ENCODE measurements at regions not wholly inside any gene's neighbourhood (a gene's known extent, or its start where the extent isn't known, plus 50 kb on each side); places are given as distances from the start of the nearest gene placed in this dataset.
A peak's percentile ranks its signal among the peaks of the same experiment; 100 is the strongest.
"Not testable (repeated sequence)": the region's sequence is repeated elsewhere in the genome, so short reads cannot be mapped to it uniquely, and the experiment has no call there.

DNA sequence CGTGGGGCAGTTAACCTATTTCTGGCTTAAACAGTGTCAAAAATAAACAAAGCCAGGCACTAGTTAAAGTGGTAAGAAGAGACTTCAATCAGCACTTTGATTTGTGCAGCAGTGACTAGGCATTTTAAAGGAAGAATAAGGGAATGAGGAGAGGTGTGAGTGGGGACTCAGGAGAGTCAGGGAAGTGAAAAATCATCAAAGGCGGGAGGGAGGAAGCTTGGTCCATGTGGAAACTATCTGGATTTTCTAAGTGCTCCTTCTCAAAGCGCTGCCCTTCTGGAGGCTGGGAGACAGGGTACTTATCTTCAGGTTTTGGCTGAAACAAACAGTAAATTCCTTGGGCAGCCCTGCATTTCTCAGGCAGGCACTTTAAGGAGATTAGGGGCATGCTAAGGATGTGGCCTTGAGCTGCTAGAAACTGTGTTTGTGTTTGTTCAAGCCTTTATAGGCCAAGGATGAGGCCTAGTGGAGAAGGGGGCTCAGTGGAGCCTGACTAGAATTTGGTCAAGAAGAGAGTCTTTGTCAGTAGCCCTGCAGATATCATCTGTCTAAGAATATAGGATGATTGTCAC lies 486.5 kb downstream of the SIPA1L2 start:
- intact Hi-C loops (cut with DNase I), result no loop called here
- Histone ChIP-seq H3K4me1 (peaks cover 0 to 18% (median 13%) of the 10 kb centered on the region in 3 donors), H3K27ac (peak overlapping the region in 3 of 4 donors; percentile 48 to 68 (median 64)), H3K27me3 (no peaks in the 10 kb centered on the region), H3K4me3 (no peak overlapping the region), H3K36me3 (no peaks in the 10 kb centered on the region), H3K9me3 (no peaks in the 10 kb centered on the region)
- DNase-seq, result no peak
- WGBS, 2 donors, result 60 to 77% methylated on average over 3 of the region's 3 CpGs
- TF ChIP-seq POLR2A (IDR thresholded peaks at IDR 0.05), result no peak
- TF ChIP-seq, protein P1, sequence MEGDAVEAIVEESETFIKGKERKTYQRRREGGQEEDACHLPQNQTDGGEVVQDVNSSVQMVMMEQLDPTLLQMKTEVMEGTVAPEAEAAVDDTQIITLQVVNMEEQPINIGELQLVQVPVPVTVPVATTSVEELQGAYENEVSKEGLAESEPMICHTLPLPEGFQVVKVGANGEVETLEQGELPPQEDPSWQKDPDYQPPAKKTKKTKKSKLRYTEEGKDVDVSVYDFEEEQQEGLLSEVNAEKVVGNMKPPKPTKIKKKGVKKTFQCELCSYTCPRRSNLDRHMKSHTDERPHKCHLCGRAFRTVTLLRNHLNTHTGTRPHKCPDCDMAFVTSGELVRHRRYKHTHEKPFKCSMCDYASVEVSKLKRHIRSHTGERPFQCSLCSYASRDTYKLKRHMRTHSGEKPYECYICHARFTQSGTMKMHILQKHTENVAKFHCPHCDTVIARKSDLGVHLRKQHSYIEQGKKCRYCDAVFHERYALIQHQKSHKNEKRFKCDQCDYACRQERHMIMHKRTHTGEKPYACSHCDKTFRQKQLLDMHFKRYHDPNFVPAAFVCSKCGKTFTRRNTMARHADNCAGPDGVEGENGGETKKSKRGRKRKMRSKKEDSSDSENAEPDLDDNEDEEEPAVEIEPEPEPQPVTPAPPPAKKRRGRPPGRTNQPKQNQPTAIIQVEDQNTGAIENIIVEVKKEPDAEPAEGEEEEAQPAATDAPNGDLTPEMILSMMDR (IDR thresholded peaks at IDR 0.05), result no peak

DNA sequence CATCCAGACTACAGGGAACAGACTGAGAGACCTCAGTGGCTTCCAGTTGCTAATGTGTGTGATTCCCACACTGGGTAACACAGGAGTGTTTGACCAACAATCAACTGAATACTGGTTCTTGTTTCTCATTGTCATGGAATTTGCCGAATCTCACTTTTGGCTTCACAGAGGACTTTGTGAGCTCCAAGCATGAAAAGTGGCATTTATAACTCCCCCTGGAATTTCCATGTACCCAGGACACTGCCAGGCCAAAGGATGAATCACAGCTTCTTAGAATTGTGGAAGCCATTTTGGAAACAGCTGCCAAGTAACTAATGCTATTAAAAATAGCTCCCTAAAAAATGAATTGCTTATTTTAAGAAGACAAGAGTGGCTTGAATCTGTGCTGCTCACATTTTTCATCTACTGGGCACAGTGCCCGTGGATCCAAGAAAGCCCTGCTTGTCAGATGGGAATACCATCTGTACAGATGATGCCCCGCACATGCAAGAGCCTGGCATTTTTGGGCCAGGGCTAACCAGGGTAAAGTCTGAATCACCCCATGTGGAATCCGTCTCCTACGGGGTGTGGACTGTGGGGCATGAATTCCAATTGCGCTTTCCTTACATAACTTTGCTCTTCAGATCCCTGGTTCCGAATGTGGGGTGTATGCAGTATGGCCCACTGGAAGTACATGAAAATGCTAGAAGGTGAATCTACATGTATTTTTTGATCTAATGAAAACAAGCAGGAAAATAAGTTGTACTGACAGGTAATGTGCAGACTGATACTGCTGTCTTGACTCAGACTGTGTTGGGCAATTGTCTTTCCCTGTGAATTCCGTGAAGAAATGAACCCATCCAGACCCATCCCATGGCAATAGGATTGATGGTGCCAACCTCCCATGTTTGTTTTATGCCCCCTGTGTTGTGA lies 487.3 kb downstream of the SIPA1L2 start:
- no peak for DNase-seq
- 27 to 43% methylated on average over 8 of the region's 8 CpGs for WGBS, 2 donors
- intact Hi-C loops (cut with DNase I), result no loop called here
- no peaks in the 10 kb centered on the region for H3K9me3 ChIP-seq
- no peak overlapping the region for H3K4me3 ChIP-seq
- H3K4me1 ChIP-seq, result peaks cover 0 to 18% (median 13%) of the 10 kb centered on the region in 3 donors
- peak overlapping the region in 3 of 4 donors; percentile 48 to 68 (median 64) for H3K27ac ChIP-seq
- no peak for TF ChIP-seq POLR2A (IDR thresholded peaks at IDR 0.05)
- TF ChIP-seq, protein P1 (IDR thresholded peaks at IDR 0.05), result no peak
- H3K36me3 ChIP-seq, result no peaks in the 10 kb centered on the region
- H3K27me3 ChIP-seq, result no peaks in the 10 kb centered on the region

DNA sequence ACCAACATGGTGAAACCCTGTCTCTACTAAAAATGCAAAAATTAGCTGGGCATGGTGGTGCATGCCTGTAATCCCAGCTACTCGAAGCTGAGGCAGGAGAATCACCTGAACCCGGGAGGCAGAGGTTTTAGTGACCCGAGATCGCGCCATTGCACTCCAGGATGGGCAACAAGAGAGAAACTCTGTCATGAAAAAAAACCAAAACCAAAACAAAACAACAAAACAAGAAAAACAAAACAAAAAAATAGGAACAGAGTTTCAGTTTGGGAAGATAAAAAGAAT lies 488.8 kb downstream of the SIPA1L2 start:
- H3K4me1 ChIP-seq, result peaks cover 0 to 18% (median 13%) of the 10 kb centered on the region in 3 donors
- H3K9me3 ChIP-seq; H3K4me3 ChIP-seq; DNase-seq; intact Hi-C loops (cut with DNase I); H3K27ac ChIP-seq; H3K36me3 ChIP-seq; H3K27me3 ChIP-seq: not testable (repeated sequence)
- 87 to 96% methylated on average over 5 of the region's 5 CpGs for WGBS, 2 donors

DNA sequence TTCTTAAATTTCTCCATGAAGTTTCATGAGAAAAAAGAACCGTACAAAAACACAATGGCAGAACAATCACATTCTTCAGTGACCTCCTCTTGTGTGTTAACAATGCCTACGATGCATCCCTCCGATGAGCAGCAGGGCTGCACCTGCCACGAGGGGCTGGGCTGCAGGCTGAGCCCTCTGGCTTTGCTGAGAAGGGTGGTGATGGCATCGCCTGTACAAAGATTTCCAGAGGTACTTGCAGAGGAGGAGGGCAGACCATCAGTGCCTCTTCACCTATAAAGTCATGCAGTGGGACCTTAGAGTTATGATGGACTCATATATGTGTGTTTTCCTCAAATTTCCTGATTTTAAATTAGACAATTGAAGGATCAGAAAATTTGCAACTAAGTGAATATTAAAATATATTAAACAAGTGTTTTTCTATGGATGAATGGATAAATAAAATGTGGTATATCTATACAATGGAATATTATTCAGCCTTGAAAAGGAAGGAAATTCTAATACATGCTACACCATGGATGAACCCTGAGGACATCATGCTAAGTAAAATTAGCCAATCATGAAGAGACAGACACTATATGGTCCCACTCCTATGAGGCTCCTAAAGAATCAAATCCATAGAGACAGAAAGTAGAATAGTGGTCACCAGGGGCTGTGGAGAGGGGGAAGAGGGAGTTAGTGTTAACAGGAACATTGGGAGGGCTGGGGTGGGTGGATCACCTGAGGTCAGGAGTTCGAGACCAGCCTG lies 489.3 kb downstream of the SIPA1L2 start:
- WGBS, 2 donors, result 69 to 72% methylated on average over 6 of the region's 6 CpGs
- Histone ChIP-seq H3K27ac (no peak overlapping the region), H3K36me3 (no peaks in the 10 kb centered on the region), H3K27me3 (no peaks in the 10 kb centered on the region), H3K4me1 (peaks cover 0 to 18% (median 13%) of the 10 kb centered on the region in 3 donors), H3K4me3 (no peak overlapping the region), H3K9me3 (no peaks in the 10 kb centered on the region)
- TF ChIP-seq, protein P1 (IDR thresholded peaks at IDR 0.05), result no peak
- no peak for TF ChIP-seq POLR2A (IDR thresholded peaks at IDR 0.05)
- intact Hi-C loops (cut with DNase I), result no loop called here
- no peak for DNase-seq

DNA sequence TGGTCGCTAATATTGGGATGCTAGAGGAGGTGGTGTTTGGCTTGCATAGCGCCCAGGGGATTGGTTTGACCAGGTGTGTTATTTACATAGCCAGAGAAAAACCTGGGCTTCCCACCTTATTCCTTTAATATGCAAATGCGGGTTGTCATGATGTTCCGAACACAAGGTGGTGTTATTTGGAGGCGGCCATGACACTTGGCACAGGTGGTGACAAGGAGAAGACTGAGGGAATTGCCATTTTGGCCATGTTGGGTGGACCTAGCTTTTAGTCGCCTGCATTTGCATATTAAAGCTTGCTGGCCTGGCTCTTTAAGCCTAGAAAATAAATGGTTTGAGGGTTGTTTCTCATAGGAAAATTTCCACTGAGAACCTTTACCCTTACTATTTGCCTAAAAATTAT lies 490.5 kb downstream of the SIPA1L2 start:
- Histone ChIP-seq H3K4me3 (no peak overlapping the region), H3K27me3 (no peaks in the 10 kb centered on the region), H3K9me3 (no peaks in the 10 kb centered on the region), H3K27ac (no peak overlapping the region), H3K36me3 (no peaks in the 10 kb centered on the region), H3K4me1 (peaks cover 0 to 18% (median 13%) of the 10 kb centered on the region in 3 donors)
- intact Hi-C loops (cut with DNase I), result no loop called here
- no peak for DNase-seq
- no peak for TF ChIP-seq POLR2A (IDR thresholded peaks at IDR 0.05)
- TF ChIP-seq, protein P1 (IDR thresholded peaks at IDR 0.05), result no peak
- 95 to 97% methylated on average over 6 of the region's 6 CpGs for WGBS, 2 donors
